ENCODE measurements at regions not wholly inside any gene's neighbourhood (a gene's known extent, or its start where the extent isn't known, plus 50 kb on each side); places are given as distances from the start of the nearest gene placed in this dataset.

DNA sequence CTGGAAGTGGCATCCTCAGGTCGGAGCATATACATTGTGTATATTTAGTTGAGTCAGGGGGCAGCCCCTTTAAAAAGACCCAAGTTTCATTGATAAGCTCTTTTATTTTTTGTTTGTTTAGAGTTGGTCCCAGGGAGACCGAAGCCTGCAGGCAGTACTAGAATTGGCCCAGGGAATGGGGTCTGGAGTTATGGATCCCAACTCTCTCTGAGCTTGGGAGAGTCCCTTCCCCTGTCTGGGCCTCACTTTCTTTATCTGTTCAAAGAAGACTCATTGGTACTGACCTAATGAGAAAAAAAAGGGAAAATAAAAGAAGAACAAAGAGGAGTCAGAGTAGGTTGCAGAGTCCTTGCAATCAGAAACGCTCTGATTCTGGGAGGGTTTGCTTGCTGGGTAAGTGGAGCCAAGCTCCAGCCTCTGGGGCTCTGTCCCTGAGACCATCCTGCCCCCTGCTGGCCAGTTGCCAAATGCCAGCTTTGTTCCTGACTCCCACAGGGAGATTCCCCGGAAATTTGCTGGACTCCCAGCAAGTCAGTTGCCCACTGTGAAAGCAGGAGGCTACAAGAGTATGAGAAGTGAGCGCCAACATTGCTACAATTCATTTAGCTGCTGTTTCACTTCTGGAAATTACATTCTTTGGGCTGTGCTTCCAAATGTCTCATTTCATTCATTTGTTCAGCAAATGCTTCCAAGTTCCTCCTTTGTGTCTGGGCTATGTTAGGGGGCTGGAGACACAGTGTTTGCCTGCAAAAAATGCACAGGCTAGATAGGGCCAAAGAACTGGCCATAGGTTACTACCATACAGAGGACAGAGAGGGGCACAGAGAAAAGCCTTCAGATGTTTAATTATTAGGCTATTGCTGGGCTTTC is 156.2 kb downstream of the MELK start:
- Histone ChIP-seq H3K9me3 (ENCODE audit: low read depth, low read length) (no peaks in the 10 kb centered on the region), H3K27me3 (ENCODE audit: insufficient read depth, low read length) (no peaks in the 10 kb centered on the region), H3K4me3 (ENCODE audit: low read length) (no peak overlapping the region), H3K4me1 (ENCODE audit: insufficient read depth, low read length) (peaks cover 6% of the 10 kb centered on the region)

- no peak overlapping the region for H3K4me3 ChIP-seq (ENCODE audit: low read length)
- H3K4me1 ChIP-seq (ENCODE audit: insufficient read depth, low read length): peaks cover 6% of the 10 kb centered on the region
- H3K27me3 ChIP-seq (ENCODE audit: insufficient read depth, low read length): no peaks in the 10 kb centered on the region
- no peaks in the 10 kb centered on the region for H3K9me3 ChIP-seq (ENCODE audit: low read depth, low read length)
Observed at GRCh38 chr9:36729906-36730305, 157.2 kb downstream of the MELK start.

DNA sequence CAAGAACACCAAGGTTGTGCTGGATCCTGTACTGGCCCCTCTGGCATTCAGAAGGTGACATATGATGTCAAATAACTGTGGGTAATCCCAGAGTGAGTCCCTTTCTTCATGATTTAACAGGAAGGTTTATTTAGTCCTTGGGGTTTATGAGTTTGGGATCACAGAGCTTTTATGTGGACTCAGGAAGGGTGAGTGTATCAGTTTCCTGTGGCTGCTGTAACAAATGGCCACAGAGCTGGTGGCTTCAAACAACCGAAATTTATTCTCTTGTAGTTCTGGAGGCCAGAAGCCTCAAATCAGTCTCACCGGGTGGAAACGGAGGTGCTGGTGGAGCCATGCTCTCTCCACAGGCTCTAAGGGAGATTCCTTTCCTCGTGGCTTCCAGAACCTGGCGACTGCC is 157.7 kb downstream of the MELK start:
- peaks cover 6% of the 10 kb centered on the region for H3K4me1 ChIP-seq (ENCODE audit: insufficient read depth, low read length)
- H3K27me3 ChIP-seq (ENCODE audit: insufficient read depth, low read length): no peaks in the 10 kb centered on the region
- no peak overlapping the region for H3K4me3 ChIP-seq (ENCODE audit: low read length)
- H3K9me3 ChIP-seq (ENCODE audit: low read depth, low read length): no peaks in the 10 kb centered on the region

- H3K9me3 ChIP-seq (ENCODE audit: low read depth, low read length): no peaks in the 10 kb centered on the region
- no peak overlapping the region for H3K4me3 ChIP-seq (ENCODE audit: low read length)
- no peaks in the 10 kb centered on the region for H3K27me3 ChIP-seq (ENCODE audit: insufficient read depth, low read length)
- H3K4me1 ChIP-seq (ENCODE audit: insufficient read depth, low read length): peaks cover 6% of the 10 kb centered on the region
Observed at GRCh38 chr9:36731068-36731956, 158.6 kb downstream of the MELK start.

DNA sequence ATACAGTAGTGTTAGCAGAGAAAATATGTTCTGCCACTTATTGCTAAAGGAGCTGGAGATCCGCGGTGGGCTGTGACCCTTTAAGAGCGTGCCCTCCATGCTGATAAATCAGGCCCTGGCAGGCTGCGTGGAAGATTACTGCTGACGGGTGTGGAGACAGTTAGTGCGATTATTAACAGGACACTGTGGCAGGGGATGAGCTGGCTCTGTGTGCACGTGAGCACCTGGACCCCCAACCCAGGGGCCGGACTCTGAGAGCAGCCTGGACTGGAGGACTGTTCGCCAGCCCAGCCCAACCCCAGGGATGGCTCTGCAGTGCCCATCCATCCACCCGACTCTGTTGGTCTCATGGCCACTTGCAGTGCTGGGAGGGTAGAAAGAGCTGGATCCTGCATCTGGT is 162.0 kb downstream of the MELK start:
- Histone ChIP-seq H3K27me3 (ENCODE audit: insufficient read depth, low read length) (peaks cover 17% of the 10 kb centered on the region), H3K4me1 (ENCODE audit: insufficient read depth, low read length) (peaks cover 6% of the 10 kb centered on the region), H3K9me3 (ENCODE audit: low read depth, low read length) (no peaks in the 10 kb centered on the region), H3K4me3 (ENCODE audit: low read length) (no peak overlapping the region)

- Histone ChIP-seq H3K4me3 (ENCODE audit: low read length) (no peak overlapping the region), H3K9me3 (ENCODE audit: low read depth, low read length) (no peaks in the 10 kb centered on the region), H3K27me3 (ENCODE audit: insufficient read depth, low read length) (peaks cover 27% of the 10 kb centered on the region), H3K4me1 (ENCODE audit: insufficient read depth, low read length) (peaks cover 3% of the 10 kb centered on the region)
Observed at GRCh38 chr9:36736648-36737047, 164.0 kb downstream of the MELK start.

- Histone ChIP-seq H3K4me1 (ENCODE audit: insufficient read depth, low read length) (no peaks in the 10 kb centered on the region), H3K9me3 (ENCODE audit: low read depth, low read length) (no peaks in the 10 kb centered on the region), H3K4me3 (ENCODE audit: low read length) (no peak overlapping the region), H3K27me3 (ENCODE audit: insufficient read depth, low read length) (peaks cover 29% of the 10 kb centered on the region)
Observed at GRCh38 chr9:36738318-36738976, 165.8 kb downstream of the MELK start.

GRCh38 chr9:36739373-36740116 is 166.8 kb downstream of the MELK start:
- Histone ChIP-seq H3K4me1 (ENCODE audit: insufficient read depth, low read length) (no peaks in the 10 kb centered on the region), H3K9me3 (ENCODE audit: low read depth, low read length) (no peaks in the 10 kb centered on the region), H3K27me3 (ENCODE audit: insufficient read depth, low read length) (peaks cover 29% of the 10 kb centered on the region), H3K4me3 (ENCODE audit: low read length) (no peak overlapping the region)

- Histone ChIP-seq H3K4me3 (ENCODE audit: low read length) (no peak overlapping the region), H3K9me3 (ENCODE audit: low read depth, low read length) (no peaks in the 10 kb centered on the region), H3K4me1 (ENCODE audit: insufficient read depth, low read length) (no peaks in the 10 kb centered on the region), H3K27me3 (ENCODE audit: insufficient read depth, low read length) (peaks cover 29% of the 10 kb centered on the region)
Observed at GRCh38 chr9:36742264-36742663, 169.6 kb downstream of the MELK start.

DNA sequence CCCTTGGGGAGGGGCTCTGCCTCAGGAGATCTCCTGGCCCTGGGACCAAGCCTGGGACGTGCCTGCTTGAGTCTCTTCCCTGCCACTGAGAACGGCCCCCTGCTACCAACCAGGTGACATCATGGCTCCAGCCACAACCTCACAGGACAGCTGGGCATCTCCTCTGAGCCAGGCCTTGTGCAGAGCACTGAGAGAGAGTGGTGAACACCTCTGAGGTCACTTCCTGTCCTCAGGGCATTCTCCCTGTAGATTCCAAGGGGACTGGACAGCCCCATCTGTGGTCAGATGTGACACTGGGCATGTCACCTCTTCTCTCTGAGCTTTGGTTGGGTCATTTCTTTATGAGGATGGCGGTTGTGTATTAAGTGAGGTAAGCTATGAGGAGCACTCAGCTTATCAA is 172.0 kb downstream of the MELK start:
- Histone ChIP-seq H3K4me3 (ENCODE audit: low read length) (no peak overlapping the region), H3K9me3 (ENCODE audit: low read depth, low read length) (no peaks in the 10 kb centered on the region)

GRCh38 chr9:36745977-36746376 is 173.3 kb downstream of the MELK start:
- no peaks in the 10 kb centered on the region for H3K4me1 ChIP-seq (ENCODE audit: insufficient read depth, low read length)
- H3K9me3 ChIP-seq (ENCODE audit: low read depth, low read length): no peaks in the 10 kb centered on the region
- peaks cover 12% of the 10 kb centered on the region for H3K27me3 ChIP-seq (ENCODE audit: insufficient read depth, low read length)
- H3K4me3 ChIP-seq (ENCODE audit: low read length): no peak overlapping the region

More for the DNA sequence above, 172.0 kb downstream of the MELK start:
- Histone ChIP-seq H3K27me3 (ENCODE audit: insufficient read depth, low read length) (peaks cover 22% of the 10 kb centered on the region), H3K4me1 (ENCODE audit: insufficient read depth, low read length) (no peaks in the 10 kb centered on the region)

DNA sequence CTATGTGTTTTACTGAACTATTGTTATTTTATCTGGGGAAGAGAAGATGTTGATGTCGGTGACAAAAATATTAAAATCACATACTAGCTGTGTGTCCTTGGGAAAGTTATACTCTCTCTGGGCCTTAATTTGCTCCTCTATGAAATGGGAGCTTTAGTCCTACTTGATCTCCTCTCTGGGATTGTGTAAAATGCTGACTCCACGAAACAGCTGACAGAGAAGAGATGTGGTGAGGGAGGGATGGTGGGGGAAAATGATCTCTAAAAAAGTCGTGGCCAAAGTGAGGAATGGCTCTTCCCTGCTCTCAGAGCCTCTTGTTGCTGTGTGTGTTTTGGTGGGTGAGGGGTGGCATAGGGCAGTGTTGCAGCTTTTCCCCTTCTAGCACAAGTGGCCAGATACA is 173.7 kb downstream of the MELK start:
- Histone ChIP-seq H3K4me3 (ENCODE audit: low read length) (no peak overlapping the region), H3K27me3 (ENCODE audit: insufficient read depth, low read length) (peaks cover 12% of the 10 kb centered on the region), H3K9me3 (ENCODE audit: low read depth, low read length) (no peaks in the 10 kb centered on the region), H3K4me1 (ENCODE audit: insufficient read depth, low read length) (no peaks in the 10 kb centered on the region)

- H3K4me3 ChIP-seq (ENCODE audit: low read length): no peak overlapping the region
- no peaks in the 10 kb centered on the region for H3K9me3 ChIP-seq (ENCODE audit: low read depth, low read length)
- no peaks in the 10 kb centered on the region for H3K4me1 ChIP-seq (ENCODE audit: insufficient read depth, low read length)
- H3K27me3 ChIP-seq (ENCODE audit: insufficient read depth, low read length): peaks cover 10% of the 10 kb centered on the region
Observed at GRCh38 chr9:36748322-36748899, 175.7 kb downstream of the MELK start.

DNA sequence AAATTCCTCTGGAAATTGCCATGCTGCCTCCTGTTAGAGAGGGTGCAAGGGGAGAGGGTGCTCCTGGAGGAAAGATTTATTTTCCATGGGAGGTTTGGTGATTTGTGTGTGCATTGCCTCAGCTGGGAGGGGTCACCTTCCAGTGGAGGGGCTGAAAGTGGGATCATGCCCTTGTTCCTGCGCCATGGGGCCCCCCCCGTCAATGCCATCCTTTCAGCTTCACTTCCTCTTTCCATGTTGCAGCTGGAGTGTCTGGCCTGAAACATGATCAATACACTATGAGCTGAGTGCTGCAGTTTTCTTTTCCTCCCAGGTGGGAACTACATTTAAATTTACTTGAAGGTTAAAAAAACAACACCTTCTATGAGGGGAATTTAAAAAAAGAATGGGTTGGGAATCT is 176.8 kb downstream of the MELK start:
- H3K4me1 ChIP-seq (ENCODE audit: insufficient read depth, low read length): no peaks in the 10 kb centered on the region
- peaks cover 14% of the 10 kb centered on the region for H3K27me3 ChIP-seq (ENCODE audit: insufficient read depth, low read length)
- no peaks in the 10 kb centered on the region for H3K9me3 ChIP-seq (ENCODE audit: low read depth, low read length)
- H3K4me3 ChIP-seq (ENCODE audit: low read length): no peak overlapping the region
